ENCODE measurements at regions not wholly inside any gene's neighbourhood (a gene's known extent, or its start where the extent isn't known, plus 50 kb on each side); places are given as distances from the start of the nearest gene placed in this dataset.

GRCh38 chr11:26867286-26867685, 126.6 kb upstream of the FIBIN start:
- TF ChIP-seq ZNF134 (CRISPR knock-in tag; conservative IDR thresholded peaks at IDR 0.05) (no peak), ZNF586 (CRISPR knock-in tag; conservative IDR thresholded peaks at IDR 0.05) (no peak), THRAP3 (IDR thresholded peaks at IDR 0.05; ENCODE audit: borderline replicate concordance) (no peak), DMBX1 (CRISPR knock-in tag; IDR thresholded peaks at IDR 0.05; ENCODE audit: borderline replicate concordance) (no peak), ZNF518B (CRISPR knock-in tag; IDR thresholded peaks at IDR 0.05) (no peak), SMAD1 (IDR thresholded peaks at IDR 0.05; ENCODE audit: low read depth, low read length, partially characterized antibody) (no peak), ZSCAN32 (CRISPR knock-in tag; IDR thresholded peaks at IDR 0.05) (no peak), RBM25 (IDR thresholded peaks at IDR 0.05; ENCODE audit: low read depth, low read length, severe bottlenecking) (no peak), ZBTB12 (CRISPR knock-in tag; IDR thresholded peaks at IDR 0.05) (no peak), LEF1 (IDR thresholded peaks at IDR 0.05) (no peak)
- Histone ChIP-seq H4K20me1 (replicated peaks; ENCODE audit: control insufficient read depth, insufficient read depth, low read length) (no peaks in the 10 kb centered on the region), H3K27ac (ENCODE audit: extremely low read depth, low read depth, low read length) (no peak overlapping the region), H3K4me3 (no peak overlapping the region), H2AFZ (ENCODE audit: low read depth, low read length) (no peak overlapping the region), H3K9me3 (replicated peaks; ENCODE audit: control insufficient read depth, insufficient read depth, low read depth, low read length) (no peaks in the 10 kb centered on the region; the same call in 1 of the 2 replicates), H3K27me3 (ENCODE audit: control insufficient read depth in 2 of 2, insufficient read depth in 2 of 2, low read length in 2 of 2) (no peaks in the 10 kb centered on the region), H3K9me1 (ENCODE audit: control insufficient read depth, insufficient read depth, low read length) (no peaks in the 10 kb centered on the region), H3K9ac (ENCODE audit: insufficient read depth in 1 of 2, low read depth in 2 of 2, low read length in 2 of 2) (no peak overlapping the region), H3K4me1 (replicated peaks in 1 of 2; ENCODE audit: control insufficient read depth in 2 of 2, insufficient read depth in 2 of 2, low read length in 2 of 2) (no peaks in the 10 kb centered on the region), H3K79me2 (ENCODE audit: control insufficient read depth, insufficient read depth, low read length) (no peaks in the 10 kb centered on the region), H3K36me3 (ENCODE audit: control insufficient read depth, insufficient read depth, low read length) (no peaks in the 10 kb centered on the region), H3K4me2 (ENCODE audit: insufficient read depth, low read length) (no peak overlapping the region)
- ChIA-PET CTCF (ENCODE audit: low intra/inter-chr PET ratio) (no interaction called here), POLR2A (no interaction called here)
- no peak for FAIRE-seq
- in situ Hi-C loops (cut with MboI), result no loop called here
- no TSS peak for BruUV-seq (replicated peaks)
- DNase-seq (ENCODE audit: extremely low read depth in 1 of 4, low spot score in 3 of 4), result no peak
- ATAC-seq, result no peak
- intact Hi-C loops (cut with micrococcal nuclease), result no loop called here

Data from K562 (cell line).